Stimulated activated CD8-positive, alpha-beta memory T cell treated with anti-CD3 and anti-CD28 coated beads, Interleukin-7, amount 100 ng/mL, for 1 hour (primary cell): ENCODE measurements at regions not wholly inside any gene's neighbourhood (a gene's known extent, or its start where the extent isn't known, plus 50 kb on each side); places are given as distances from the start of the nearest gene placed in this dataset.
"Not testable (repeated sequence)": the region's sequence is repeated elsewhere in the genome, so short reads cannot be mapped to it uniquely, and the experiment has no call there.

Source experiments
- DNase-seq, 2 donors: peaks; one replicate each; pipeline ENCODE4 v3.0.0-alpha.2; 2020; ENCODE audit warnings: low read depth in 2 of 2

- no peak for DNase-seq
These were observed 84.4 kb downstream of the C9orf152 start for GRCh38 chr9:110123341-110124095.

DNA sequence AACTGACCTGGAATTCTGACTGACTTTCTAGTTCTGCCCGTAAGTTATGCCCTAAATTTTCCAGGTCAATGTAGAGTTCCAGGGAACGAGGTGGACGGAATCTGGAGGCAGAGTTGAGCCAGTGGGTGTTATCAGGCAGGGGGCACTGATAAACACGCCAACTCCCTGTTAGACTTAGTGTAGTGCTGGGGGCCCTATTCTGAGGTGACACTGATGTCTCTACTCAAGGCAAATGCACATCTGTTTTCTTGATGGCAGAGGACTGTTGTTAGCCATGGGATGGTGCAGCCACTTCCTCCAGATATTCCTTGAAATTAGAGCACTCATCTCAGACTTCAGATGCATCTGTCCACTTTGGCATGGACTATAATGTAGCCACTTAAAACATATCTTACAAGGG is 83.5 kb downstream of the C9orf152 start:
- DNase-seq: no peak

DNA sequence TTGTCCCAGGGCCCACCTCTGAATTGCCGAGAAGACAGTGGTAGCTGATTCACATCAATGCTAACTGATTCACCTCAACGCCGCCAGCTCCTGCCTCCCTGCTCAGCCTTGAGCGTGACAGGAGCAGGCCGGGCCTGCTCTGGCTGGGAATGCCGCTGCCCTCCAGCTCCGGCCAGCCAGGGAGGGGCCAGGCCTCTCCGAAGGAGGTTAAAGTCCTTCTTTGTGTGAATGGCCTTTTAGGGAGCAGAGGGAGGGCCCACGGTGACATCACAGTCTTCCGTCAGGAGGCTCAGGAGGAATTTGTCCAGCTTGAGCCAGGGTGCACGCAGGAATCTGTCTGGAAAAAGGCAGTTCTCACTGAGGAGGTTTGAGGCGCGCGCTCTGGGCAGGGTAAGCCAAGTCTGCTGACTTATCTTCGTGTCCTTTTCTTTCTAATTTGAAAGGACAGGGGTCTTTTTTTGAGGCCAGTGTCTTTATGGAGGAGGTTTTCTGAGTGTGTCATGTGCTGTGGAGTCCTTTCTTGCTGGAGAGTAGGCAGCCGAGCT is 82.7 kb downstream of the C9orf152 start:
- no peak for DNase-seq

GRCh38 chr9:110125763-110126351 is 82.1 kb downstream of the C9orf152 start:
- DNase-seq: no peak

DNA sequence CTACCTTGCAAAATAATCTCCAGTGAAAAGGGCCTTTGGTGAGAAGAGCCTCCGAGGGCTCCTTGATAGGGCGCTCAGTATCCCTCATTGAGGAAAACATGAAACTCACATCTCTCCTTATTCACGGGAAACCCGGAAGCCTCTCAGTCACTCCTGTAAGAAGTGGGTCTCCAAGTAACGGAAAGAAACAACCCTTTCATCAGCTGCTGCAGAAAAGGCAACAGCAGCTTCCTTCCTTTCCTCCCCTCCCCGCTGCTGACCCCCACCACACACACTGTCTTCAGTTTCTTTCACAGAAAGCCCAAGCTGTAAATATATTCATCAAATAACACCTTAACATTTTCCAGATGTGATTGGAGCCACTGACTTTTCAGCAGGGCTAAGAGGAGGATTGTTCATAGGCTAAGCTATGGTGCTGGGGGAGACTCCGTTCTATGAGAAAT is 81.4 kb downstream of the C9orf152 start:
- no peak for DNase-seq

DNA sequence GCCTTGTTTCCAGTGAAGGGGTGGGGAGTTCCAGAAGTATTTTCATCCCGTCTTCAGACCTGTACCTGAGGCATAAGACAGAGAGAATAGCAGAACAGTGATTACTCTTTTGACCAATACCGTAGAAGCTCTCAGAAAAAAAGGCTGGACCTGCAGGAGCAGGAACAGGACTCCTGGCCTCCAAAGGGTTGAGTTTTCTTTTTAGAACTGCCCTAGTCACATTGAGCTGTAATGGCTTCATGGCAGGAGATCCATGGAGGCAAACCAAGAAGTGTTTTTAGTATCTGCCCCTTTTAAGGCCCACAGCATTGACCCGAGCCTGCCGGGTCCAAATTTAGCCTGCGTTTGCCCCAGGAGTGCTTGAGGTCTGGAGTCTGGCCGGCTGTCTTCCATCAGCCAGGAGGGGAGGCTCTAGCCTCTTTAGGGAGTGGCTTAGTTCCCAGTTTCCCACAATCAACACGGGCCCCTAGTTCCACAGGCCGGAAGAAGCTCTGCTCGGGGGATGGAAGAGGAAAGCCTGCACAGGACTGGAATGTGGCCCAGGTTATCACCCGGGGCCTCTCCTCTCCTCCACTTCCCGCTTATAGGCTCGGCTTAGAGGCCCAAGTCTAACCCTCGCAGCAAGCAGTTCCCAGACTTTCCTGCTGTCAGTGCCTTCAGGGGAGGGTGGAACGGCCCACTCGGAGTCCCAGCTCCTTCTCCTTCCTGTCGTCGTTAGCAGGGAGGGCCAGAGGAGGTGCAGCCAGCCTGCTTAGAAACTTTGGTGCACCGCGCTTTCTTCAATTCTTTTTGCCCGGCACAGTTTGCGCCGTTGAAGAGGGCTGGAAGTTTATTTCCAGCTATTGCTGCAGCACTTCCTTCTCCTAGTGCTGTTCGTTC is 80.7 kb downstream of the C9orf152 start:
- no peak for DNase-seq

DNA sequence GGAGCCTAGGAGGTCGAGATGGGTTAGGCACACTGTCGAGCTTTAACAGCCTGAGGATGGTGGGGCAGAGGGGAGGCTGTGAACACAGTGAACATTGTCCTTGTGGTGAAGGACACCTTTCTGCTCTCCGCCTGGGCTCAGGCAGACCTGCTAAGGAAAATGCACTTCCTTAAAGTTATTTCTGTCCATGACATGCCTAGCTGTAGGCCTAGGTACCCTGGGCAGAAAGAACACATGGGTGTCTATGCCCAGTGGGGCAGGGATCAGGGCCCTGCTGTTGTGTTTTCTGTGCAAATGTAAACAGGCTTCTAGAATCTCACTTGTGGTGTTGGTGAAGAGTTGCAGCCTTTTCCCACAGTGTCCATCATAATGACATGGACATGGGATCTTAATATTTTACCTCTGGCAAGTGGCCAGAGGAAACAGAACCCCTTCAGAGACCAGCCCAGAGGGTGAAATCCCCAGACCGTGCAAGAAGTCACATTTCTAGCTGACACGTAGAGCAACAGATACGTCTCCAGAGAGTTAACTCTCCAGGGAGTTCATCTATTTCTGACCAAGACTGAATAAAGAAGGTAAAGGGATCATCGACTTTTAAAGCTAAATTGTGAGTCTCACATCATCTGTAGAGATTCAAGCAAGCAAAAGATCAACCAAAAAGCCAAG is 79.2 kb downstream of the C9orf152 start:
- no peak for DNase-seq

DNA sequence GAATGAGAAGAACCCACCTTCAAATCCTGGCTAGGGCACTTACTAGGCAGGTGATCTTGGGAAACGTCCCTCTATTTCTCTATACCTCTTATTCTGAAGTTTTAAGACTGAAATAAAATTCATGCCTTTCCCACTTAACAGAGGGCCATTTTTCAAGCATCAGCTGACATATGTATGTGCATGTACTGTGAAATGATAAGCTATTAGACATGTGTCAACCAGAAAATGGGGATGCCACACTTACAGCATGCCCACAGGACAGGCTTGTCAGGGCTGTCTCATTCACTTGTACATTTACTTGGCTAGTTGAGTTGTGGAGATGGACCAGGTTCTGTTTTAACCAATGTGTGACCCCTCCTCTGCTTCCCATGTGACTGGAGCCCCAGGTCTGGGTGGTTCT is 78.5 kb downstream of the C9orf152 start:
- no peak for DNase-seq

- no peak for DNase-seq
These were observed 77.7 kb downstream of the C9orf152 start for GRCh38 chr9:110130211-110130610.

- no peak for DNase-seq
These were observed 77.1 kb downstream of the C9orf152 start for GRCh38 chr9:110130791-110131416.

DNA sequence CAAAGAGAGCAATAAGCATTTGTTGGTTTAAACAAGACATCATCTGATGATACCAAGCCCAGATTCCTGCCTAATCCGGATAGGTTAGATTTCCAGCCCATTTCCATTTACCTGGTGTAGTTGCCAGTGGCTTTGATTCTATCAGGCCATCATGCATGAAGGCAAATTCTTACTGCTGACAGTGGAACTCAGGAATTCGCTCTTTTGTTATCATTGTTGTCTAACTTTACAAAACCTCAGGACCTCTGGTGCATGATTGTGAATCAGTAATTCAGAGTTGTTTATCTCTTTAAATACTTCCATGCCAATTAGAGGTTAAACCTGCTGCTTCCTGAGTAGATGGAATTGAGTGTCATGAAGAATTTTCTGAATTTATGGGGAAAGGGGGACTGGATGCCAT is 76.5 kb downstream of the C9orf152 start:
- DNase-seq: no peak

DNA sequence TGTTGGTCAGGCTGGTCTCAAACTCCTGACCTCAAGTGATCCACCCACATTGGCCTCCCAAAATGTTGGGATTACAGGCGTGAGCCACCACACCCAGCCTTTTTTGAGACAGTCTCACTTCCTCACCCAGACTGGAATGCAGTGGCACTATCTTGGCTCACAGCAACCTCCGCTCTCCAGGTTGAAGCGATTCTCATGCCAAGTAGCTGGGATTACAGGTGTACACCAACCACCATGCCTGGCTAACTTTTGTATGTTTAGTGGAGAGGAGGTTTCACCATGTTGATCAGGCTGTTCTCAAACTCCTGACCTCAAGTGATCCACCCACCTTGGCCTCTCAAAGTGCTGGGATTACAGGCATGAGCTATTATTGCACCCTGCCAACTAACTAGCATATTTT is 75.4 kb downstream of the C9orf152 start:
- DNase-seq: not testable (repeated sequence)

DNA sequence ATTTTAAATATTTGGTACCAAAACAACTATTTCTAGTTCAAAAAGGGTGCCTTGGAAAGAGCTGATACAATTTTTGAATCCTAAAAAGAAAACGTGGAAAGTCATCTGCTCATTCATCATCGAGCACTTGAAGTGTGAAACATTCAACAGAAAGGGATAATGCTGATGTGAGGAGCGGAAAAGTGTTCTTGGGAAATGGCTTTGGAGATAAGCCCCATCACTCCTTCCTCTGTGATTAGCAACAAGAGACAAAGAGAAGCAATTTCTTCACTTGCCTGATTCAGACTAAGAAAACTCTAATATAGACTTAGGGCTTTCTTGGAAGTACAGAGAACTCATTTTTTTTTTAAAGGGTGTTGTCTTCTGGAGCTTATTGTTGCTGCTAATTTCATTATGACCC is 74.9 kb downstream of the C9orf152 start:
- DNase-seq: no peak

DNA sequence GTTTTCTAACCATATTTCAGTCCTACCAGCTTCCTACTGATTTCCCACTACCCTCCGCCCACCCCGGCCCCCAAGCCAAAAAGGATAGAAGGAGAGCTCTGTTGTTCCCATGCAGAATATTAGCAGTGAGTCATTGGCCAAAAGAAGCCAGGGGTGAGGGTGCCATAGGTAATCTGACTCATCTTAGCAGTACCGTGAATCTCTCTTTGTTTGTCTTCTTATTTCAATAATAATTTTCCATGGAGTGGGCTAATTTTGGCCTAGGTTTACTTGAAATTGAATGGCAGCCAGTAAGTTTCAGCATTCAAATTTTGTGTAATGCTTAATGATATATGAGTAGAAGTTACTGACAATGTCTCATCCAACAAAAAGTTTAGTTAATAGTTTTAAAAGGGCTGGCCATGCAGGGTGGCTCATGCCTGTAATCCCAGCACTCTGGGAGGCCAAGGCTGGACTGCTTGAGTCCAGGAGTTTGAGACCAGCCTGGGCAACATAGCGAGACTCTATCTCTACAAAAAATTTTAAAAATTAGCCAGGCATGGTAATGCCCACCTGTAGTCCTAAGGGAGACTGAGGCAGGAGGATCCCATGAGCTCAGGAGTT is 74.2 kb downstream of the C9orf152 start:
- DNase-seq: no peak

DNA sequence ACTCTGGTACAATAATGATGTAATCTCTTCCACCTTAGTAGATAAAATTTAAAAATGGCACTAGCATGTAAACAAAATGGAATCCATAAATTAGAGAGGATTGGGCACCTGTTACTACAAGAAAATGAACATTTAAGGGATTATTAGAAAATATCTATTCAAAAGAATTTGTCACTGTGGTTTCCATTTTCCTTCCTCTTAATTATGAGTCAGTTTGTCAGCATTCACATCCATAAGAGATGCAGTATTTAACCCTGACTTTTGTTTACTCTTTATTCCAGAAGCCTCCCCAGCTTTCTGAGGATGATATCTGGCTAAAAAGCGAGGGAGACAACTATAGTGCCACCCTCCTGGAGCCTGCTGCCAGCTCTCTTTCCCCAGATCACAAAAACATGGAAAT is 72.1 kb downstream of the C9orf152 start:
- no peak for DNase-seq

DNA sequence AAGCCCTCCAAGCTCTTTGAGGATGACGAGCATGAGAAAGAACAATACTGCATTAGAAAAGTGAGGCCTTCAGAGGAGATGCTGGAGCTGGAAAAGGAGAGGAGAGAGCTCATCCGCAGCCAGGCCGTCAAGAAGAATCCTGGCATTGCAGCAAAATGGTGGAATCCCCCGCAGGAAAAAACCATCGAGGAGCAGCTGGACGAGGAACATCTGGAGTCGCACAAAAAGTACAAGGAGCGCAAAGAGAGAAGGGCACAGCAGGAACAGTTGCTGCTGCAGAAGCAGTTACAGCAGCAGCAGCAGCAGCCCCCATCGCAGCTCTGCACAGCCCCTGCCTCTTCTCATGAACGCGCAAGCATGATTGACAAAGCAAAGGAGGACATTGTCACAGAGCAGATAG is 71.2 kb downstream of the C9orf152 start:
- no peak for DNase-seq

DNA sequence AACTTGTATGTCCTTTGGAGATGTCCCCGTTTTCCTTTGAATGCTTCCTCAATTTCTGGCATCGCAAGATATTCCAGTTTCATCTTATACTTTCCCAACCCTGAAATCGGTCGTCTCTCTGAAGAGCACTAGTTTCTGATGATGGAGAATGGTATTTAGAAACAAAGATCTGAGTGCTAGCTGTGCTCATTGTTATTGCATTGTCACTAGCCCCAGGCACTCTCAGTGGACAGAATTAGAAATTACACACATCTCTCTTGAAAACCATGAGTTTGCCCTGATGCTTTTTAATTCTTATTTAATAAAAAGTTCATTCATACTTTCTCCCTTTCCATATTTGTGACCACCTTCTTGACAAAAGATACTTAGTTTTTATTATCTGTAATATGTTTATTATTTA is 67.7 kb downstream of the C9orf152 start:
- no peak for DNase-seq

DNA sequence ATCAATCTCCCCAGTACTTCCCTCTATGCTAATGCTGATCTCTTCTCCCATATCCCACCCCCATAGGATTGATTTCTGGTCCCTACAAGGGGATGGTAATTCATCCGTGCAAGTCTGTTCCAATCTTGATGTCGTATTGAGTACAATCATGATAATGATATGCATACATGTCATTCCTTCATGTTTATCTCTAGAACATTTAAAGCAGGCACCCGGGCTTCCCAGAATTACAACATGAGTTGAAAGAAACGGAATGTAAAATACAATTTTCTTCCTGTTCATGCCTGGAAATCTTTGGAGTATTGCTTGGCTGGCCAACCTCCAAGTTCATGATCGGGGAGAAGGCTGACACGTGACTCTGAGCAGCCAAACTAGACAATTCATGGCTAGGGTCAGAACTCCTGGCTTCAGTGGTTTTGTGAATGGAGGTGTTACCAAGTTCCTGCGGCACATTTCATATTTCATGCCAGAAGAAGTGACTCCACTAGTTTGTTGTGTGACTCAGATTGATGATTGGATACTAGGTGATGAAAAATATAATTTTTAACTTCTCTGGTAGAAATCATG is 66.6 kb downstream of the C9orf152 start:
- DNase-seq: no peak

DNA sequence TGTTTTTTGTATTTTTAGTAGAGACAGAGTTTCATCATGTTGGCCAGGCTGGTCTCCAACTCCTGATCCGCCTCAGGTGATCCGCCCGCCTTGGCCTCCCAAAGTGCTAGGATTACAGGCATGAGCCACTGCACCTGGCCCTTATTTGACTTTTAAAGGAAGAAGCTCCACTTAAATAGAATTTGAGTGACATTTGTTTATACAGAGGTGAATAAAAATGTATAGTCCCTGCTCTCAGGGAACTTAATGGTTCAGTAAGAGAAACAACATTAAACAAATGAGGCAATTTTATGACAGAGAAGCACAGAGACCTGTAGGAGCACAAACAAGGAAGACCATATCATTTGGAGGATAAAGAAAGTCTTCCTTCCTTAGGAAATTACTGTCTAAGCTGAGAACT is 65.7 kb downstream of the C9orf152 start:
- no peak for DNase-seq

DNA sequence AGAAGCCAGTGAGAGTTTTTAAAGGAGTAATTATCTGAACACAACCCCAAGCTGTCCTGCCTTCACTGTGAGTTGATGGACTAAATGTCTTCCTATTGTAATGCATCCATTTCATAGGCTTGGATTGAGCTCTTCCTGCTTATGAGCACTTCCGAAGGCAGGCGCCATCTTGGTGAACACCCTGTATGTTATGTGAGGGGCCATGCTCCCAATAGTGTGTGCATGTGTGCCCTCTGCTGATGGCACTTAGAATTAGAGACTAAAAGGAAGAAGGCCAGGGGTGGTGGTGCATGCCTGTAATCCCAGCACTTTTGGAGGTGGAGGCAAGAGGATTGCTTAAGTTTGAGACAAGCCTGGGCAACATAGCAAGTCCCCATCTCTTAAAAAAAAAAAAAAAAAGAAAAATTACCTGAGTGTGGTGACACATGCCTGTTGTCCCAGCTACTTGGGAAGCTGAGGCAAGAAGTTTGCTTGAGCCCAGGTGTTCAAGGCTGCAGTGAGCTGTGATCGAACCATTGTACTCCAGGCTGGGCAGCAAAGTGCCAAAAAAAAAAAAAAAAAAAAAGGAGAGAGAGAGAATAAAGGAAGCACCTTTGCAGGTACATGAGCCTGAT is 65.0 kb downstream of the C9orf152 start:
- DNase-seq: no peak
